ENCODE measurements at regions not wholly inside any gene's neighbourhood (a gene's known extent, or its start where the extent isn't known, plus 50 kb on each side); places are given as distances from the start of the nearest gene placed in this dataset.

GRCh38 chr3:147152476-147152875 lies 253.9 kb downstream of the ZIC4 start:
- ATAC-seq = no peak
- Histone ChIP-seq H3K27me3 (ENCODE audit: low read length) (peaks cover 9% of the 10 kb centered on the region; the same call in 1 of the 2 replicates), H3F3A (ENCODE audit: low read length, unreplicated experiment) (no peaks in the 10 kb centered on the region), H3K4me2 (ENCODE audit: low read length) (no peak overlapping the region), H3K4me1 (ENCODE audit: insufficient read depth, low read length) (no peaks in the 10 kb centered on the region), H3K9ac (ENCODE audit: low read length) (no peak overlapping the region), H3K4me3 (ENCODE audit: low read length) (no peak overlapping the region), H3K9me2 (replicated peaks; ENCODE audit: low read length) (no peaks in the 10 kb centered on the region), H4K20me1 (ENCODE audit: low read length) (no peaks in the 10 kb centered on the region), H2AFZ (ENCODE audit: low read length) (no peak overlapping the region), H3K9me3 (ENCODE audit: low read length) (no peaks in the 10 kb centered on the region), H3K79me2 (ENCODE audit: low read length) (no peaks in the 10 kb centered on the region), H3K36me3 (ENCODE audit: low read depth, low read length) (no peaks in the 10 kb centered on the region), H3K27ac (ENCODE audit: low read length) (no peak overlapping the region)
- DNase-seq = no peak
- intact Hi-C loops (cut with micrococcal nuclease) = no loop called here
- no TSS peak for BruUV-seq (replicated peaks)
- ChIA-PET POLR2A (ENCODE audit: unreplicated experiment) (no interaction called here), CTCF (no interaction called here)
- TF ChIP-seq EZH2phosphoT487 (IDR thresholded peaks at IDR 0.05; ENCODE audit: borderline replicate concordance, low read length) (no peak), EZH2 (IDR thresholded peaks at IDR 0.05; ENCODE audit: low read length, unreplicated experiment) (no peak), CTCF (conservative IDR thresholded peaks at IDR 0.05; ENCODE audit: low read depth, low read length) (no peak)

- BruUV-seq (replicated peaks) = no TSS peak
- TF ChIP-seq EZH2phosphoT487 (IDR thresholded peaks at IDR 0.05; ENCODE audit: borderline replicate concordance, low read length) (no peak), EZH2 (IDR thresholded peaks at IDR 0.05; ENCODE audit: low read length, unreplicated experiment) (no peak), CTCF (conservative IDR thresholded peaks at IDR 0.05; ENCODE audit: low read depth, low read length) (no peak)
- ATAC-seq = no peak
Observed at GRCh38 chr3:147141516-147142288, 264.6 kb downstream of the ZIC4 start.

GRCh38 chr3:147139341-147139740 lies 267.0 kb downstream of the ZIC4 start:
- POLR2A ChIA-PET (ENCODE audit: unreplicated experiment) = no interaction called here
- no peak for TF ChIP-seq EZH2phosphoT487 (IDR thresholded peaks at IDR 0.05; ENCODE audit: borderline replicate concordance, low read length)
- no peak for TF ChIP-seq CTCF (conservative IDR thresholded peaks at IDR 0.05; ENCODE audit: low read depth, low read length)
- no peak for TF ChIP-seq EZH2 (IDR thresholded peaks at IDR 0.05; ENCODE audit: low read length, unreplicated experiment)
- no peak overlapping the region for H3K27ac ChIP-seq (ENCODE audit: low read length)
- no peaks in the 10 kb centered on the region for H3K79me2 ChIP-seq (ENCODE audit: low read length)
- H3K4me2 ChIP-seq (ENCODE audit: low read length) = no peak overlapping the region
- H3K4me1 ChIP-seq (ENCODE audit: insufficient read depth, low read length) = no peaks in the 10 kb centered on the region
- no peak overlapping the region for H2AFZ ChIP-seq (ENCODE audit: low read length)
- CTCF ChIA-PET = no interaction called here
- no peaks in the 10 kb centered on the region for H3K9me2 ChIP-seq (replicated peaks; ENCODE audit: low read length)
- no peak overlapping the region for H3K9ac ChIP-seq (ENCODE audit: low read length)
- peaks cover 1% of the 10 kb centered on the region; the same call in 1 of the 2 replicates for H3K27me3 ChIP-seq (ENCODE audit: low read length)
- no peaks in the 10 kb centered on the region for H4K20me1 ChIP-seq (ENCODE audit: low read length)
- intact Hi-C loops (cut with micrococcal nuclease) = no loop called here
- no peaks in the 10 kb centered on the region for H3F3A ChIP-seq (ENCODE audit: low read length, unreplicated experiment)
- no peak overlapping the region for H3K4me3 ChIP-seq (ENCODE audit: low read length)
- BruUV-seq (replicated peaks) = no TSS peak
- no peaks in the 10 kb centered on the region for H3K9me3 ChIP-seq (ENCODE audit: low read length)
- H3K36me3 ChIP-seq (ENCODE audit: low read depth, low read length) = no peaks in the 10 kb centered on the region
- DNase-seq = no peak
- ATAC-seq = no peak

More at GRCh38 chr3:147141516-147142288, 264.6 kb downstream of the ZIC4 start:
- no peak overlapping the region for H3K4me2 ChIP-seq (ENCODE audit: low read length)
- intact Hi-C loops (cut with micrococcal nuclease) = no loop called here
- H3F3A ChIP-seq (ENCODE audit: low read length, unreplicated experiment) = no peaks in the 10 kb centered on the region
- H3K4me1 ChIP-seq (ENCODE audit: insufficient read depth, low read length) = no peaks in the 10 kb centered on the region
- H3K27me3 ChIP-seq (ENCODE audit: low read length) = peaks cover 9% of the 10 kb centered on the region
- H3K36me3 ChIP-seq (ENCODE audit: low read depth, low read length) = no peaks in the 10 kb centered on the region
- H3K9me3 ChIP-seq (ENCODE audit: low read length) = no peaks in the 10 kb centered on the region
- no peak for DNase-seq
- no peak overlapping the region for H3K4me3 ChIP-seq (ENCODE audit: low read length)
- H3K79me2 ChIP-seq (ENCODE audit: low read length) = no peaks in the 10 kb centered on the region
- CTCF ChIA-PET = no interaction called here
- POLR2A ChIA-PET (ENCODE audit: unreplicated experiment) = no interaction called here
- H2AFZ ChIP-seq (ENCODE audit: low read length) = no peak overlapping the region
- no peak overlapping the region for H3K9ac ChIP-seq (ENCODE audit: low read length)
- no peaks in the 10 kb centered on the region for H3K9me2 ChIP-seq (replicated peaks; ENCODE audit: low read length)
- no peaks in the 10 kb centered on the region for H4K20me1 ChIP-seq (ENCODE audit: low read length)
- H3K27ac ChIP-seq (ENCODE audit: low read length) = no peak overlapping the region
